Heart left ventricle (tissue), 16 donors: ENCODE measurements at regions not wholly inside any gene's neighbourhood (a gene's known extent, or its start where the extent isn't known, plus 50 kb on each side); places are given as distances from the start of the nearest gene placed in this dataset.

Experiments used
- ATAC-seq, 4 donors: fragments of 200-7000 bp; cut with Tn5 transposase; one replicate each; pipeline ENCODE4 v1.9.1; 2020 to 2022; ENCODE audit warnings: moderate library complexity in 4 of 4, mild to moderate bottlenecking in 3 of 4, moderate number of reproducible peaks in 1 of 4
- DNase-seq, 5 donors: peaks; one replicate each; pipeline ENCODE4 v3.0.0-alpha.2; 2020
- H3K27ac ChIP-seq, 12 donors: fragments of 200-600 bp; sonication (generic) in 4 of 12; one replicate each; pipeline versions ENCODE4 v1.5.0 to v1.8.0; 2016 to 2022; ENCODE audit warnings: mild to moderate bottlenecking in 2 of 12
- H3K27me3 ChIP-seq, 9 donors: fragments of 200-600 bp; sonication (generic) in 2 of 9; one replicate each; pipeline versions ENCODE4 v1.5.1 to v1.8.0; 2016 to 2022; ENCODE audit warnings: mild to moderate bottlenecking in 3 of 9
- H3K36me3 ChIP-seq, 9 donors: fragments of 200-600 bp; sonication (generic) in 2 of 9; one replicate each; pipeline versions ENCODE4 v1.5.0 to v1.8.0; 2018 to 2022; ENCODE audit warnings: mild to moderate bottlenecking in 2 of 9
- H3K4me1 ChIP-seq, 12 donors: fragments of 200-600 bp; sonication (generic) in 4 of 12; one replicate each; pipeline versions ENCODE4 v1.5.0 to v1.8.0; 2016 to 2022; ENCODE audit warnings: mild to moderate bottlenecking in 3 of 12
- H3K4me3 ChIP-seq, 12 donors: fragments of 200-600 bp; sonication (generic) in 4 of 12; one replicate each; pipeline versions ENCODE4 v1.5.0 to v1.8.0; 2017 to 2022; ENCODE audit warnings: mild to moderate bottlenecking in 9 of 12, moderate library complexity in 4 of 12
- H3K9me3 ChIP-seq, 12 donors: fragments of 200-600 bp; sonication (generic) in 4 of 12; one replicate each; pipeline versions ENCODE4 v1.5.0 to v1.8.0; 2016 to 2022; ENCODE audit warnings: mild to moderate bottlenecking in 1 of 12
- POLR2A ChIP-seq, 2 donors: fragments of 450-650 bp; IDR thresholded peaks; one replicate each; pipeline ENCODE4 v1.6.1; 2017; ENCODE audit warnings: antibody characterized with exemption in 2 of 2, mild to moderate bottlenecking in 2 of 2, moderate library complexity in 2 of 2
- WGBS, 4 donors: extraction: QIAGEN DNeasy Blood & Tissue Kit in 2 of 4; methylation state at CpG; one replicate each; pipeline versions ENCODE4 v1.1.5 to v1.1.7; 2013 to 2018; 5-methylcytosine and 5-hydroxymethylcytosine counted together
- intact Hi-C, 10 donors: fragments of 100-400 bp; cut with DNase I; formaldehyde crosslinking; loops; one replicate each; pipeline versions ENCODE4 v1.11.1 to v1.14.2; 2022
- TF ChIP-seq, protein P1 (sequence below), 12 donors: fragments of 200-600 bp; sonication (generic) in 4 of 12; IDR thresholded peaks; one replicate each; pipeline versions ENCODE4 v1.5.0 to v1.8.0; 2018 to 2022; ENCODE audit warnings: antibody characterized with exemption in 12 of 12, mild to moderate bottlenecking in 5 of 12
- donor health status: ischemic (EF 13 %, LVEDD 7.1; RV severe dilation, severe dysfunction).
- donor health status: healthy with polysubstance abuse.
- donor health status: DM: no; HTN: yes; CAD: no.
- donor health status: DM: no; HTN: no; CAD: no.
- donor health status: ischemic (EF 25% LVEDD 6.9; RV normal size, moderate dysfunction).
- donor health status: ischemic (EF 25% LVEDD 5.7; RV mildly dilated, moderate dysfunction).
- donor health status: healthy.
- donor health status: DM: yes; HTN: yes; CAD: no.
- donor health status: ischemic (EF 35%, LVEDD 5.7; RV mildly dilated, moderate dysfunction).
- donor health status: nonischemic (EF 11% LVEDD 7.7; RV severe dilation, severe dysfunction).
- donor health status: DM: yes; HTN: yes; CAD: no.
- donor health status: PGD.
- donor health status: ischemic (EF 29% LVEDD 5.4; RV normal size, mild dysfunction).
- donor health status: nonischemic (EF 23%, LVEDD 6.1; RV moderate dilation, normal function).

DNA sequence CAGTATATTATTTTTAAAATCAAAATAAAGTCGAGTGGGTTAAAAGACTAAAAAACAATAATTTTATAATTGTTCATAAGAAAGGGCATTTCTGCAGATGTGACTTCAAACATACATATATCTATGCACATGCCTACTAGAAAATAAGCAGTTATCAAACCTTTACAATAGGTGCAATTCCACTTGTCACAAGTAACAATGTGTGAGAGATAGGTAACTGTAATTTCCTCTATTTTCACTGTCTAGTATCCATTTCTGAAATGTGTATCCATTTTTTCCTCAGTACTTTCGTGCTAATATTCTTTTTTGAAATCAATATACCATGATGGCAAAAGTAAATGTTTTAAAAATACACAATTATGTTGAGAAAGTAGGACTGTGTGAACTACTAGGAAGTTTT is 96.9 kb upstream of the GNAI1 start:
- Histone ChIP-seq H3K9me3 (no peaks in the 10 kb centered on the region), H3K4me3 (no peak overlapping the region), H3K27me3 (no peaks in the 10 kb centered on the region), H3K36me3 (no peaks in the 10 kb centered on the region), H3K4me1 (no peaks in the 10 kb centered on the region), H3K27ac (no peak overlapping the region)
- DNase-seq (no peak), ATAC-seq (no peak)
- TF ChIP-seq POLR2A (IDR thresholded peaks at IDR 0.05), result no peak
- TF ChIP-seq, protein P1, sequence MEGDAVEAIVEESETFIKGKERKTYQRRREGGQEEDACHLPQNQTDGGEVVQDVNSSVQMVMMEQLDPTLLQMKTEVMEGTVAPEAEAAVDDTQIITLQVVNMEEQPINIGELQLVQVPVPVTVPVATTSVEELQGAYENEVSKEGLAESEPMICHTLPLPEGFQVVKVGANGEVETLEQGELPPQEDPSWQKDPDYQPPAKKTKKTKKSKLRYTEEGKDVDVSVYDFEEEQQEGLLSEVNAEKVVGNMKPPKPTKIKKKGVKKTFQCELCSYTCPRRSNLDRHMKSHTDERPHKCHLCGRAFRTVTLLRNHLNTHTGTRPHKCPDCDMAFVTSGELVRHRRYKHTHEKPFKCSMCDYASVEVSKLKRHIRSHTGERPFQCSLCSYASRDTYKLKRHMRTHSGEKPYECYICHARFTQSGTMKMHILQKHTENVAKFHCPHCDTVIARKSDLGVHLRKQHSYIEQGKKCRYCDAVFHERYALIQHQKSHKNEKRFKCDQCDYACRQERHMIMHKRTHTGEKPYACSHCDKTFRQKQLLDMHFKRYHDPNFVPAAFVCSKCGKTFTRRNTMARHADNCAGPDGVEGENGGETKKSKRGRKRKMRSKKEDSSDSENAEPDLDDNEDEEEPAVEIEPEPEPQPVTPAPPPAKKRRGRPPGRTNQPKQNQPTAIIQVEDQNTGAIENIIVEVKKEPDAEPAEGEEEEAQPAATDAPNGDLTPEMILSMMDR (IDR thresholded peaks at IDR 0.05), result no peak
- intact Hi-C loops, result no loop called here
- 65 to 83% (median 71%) methylated on average over 2 of the region's 2 CpGs for WGBS, 4 donors

DNA sequence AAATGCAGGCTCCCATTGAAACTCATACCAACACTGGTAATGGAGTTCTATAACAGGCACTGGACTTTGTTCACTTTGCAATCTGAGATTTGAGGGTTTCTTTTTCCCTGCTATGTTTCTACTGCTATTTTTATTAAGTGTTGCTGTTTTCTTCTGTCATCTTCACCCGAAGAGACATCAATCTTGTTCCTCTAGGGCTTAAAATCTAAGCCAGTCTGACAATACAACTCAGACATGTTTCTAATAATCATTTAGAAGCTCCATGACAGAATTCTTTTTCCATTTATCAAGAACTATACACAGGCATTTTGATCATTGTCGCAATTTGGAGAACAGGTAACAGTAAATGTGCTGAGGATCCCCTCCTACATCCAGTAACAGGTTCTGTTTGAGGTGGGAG is 98.5 kb upstream of the GNAI1 start:
- TF ChIP-seq POLR2A (IDR thresholded peaks at IDR 0.05), result no peak
- TF ChIP-seq, protein P1 (IDR thresholded peaks at IDR 0.05), result no peak
- Histone ChIP-seq H3K4me1 (no peaks in the 10 kb centered on the region), H3K36me3 (no peaks in the 10 kb centered on the region), H3K27me3 (no peaks in the 10 kb centered on the region), H3K9me3 (no peaks in the 10 kb centered on the region), H3K27ac (no peak overlapping the region), H3K4me3 (no peak overlapping the region)
- intact Hi-C loops, result no loop called here
- ATAC-seq (no peak), DNase-seq (no peak)
- WGBS, 4 donors, result 63 to 72% (median 68%) methylated on average over 2 of the region's 2 CpGs

DNA sequence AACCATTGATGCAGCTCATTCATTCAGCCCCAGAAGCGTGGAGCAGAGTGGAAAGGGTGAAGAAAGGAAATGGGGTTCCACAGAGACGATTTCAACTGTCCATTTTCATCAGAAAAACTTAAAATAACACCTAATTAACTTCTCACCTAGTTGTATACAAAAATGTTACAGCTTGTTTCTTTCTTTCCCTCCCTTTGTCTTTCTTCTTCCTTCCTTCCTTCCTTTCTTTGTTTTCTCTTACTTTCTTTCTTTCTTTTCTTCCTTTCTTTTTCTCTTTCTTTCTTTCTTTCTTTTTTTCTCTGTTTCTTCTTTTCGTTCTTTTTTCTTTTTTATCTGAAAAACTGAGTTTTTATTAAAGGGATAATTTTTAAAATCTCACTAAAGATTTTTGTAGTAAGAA is 105.9 kb upstream of the GNAI1 start:
- DNase-seq, result no peak
- H3K27ac ChIP-seq, result no peak overlapping the region
- H3K36me3 ChIP-seq, result no peaks in the 10 kb centered on the region
- peaks cover 0 to 14% (median 0%) of the 10 kb centered on the region in 12 donors for H3K9me3 ChIP-seq
- no peak for TF ChIP-seq POLR2A (IDR thresholded peaks at IDR 0.05)
- TF ChIP-seq, protein P1 (IDR thresholded peaks at IDR 0.05), result no peak
- H3K4me1 ChIP-seq, result no peaks in the 10 kb centered on the region
- ATAC-seq, result no peak
- H3K27me3 ChIP-seq, result no peaks in the 10 kb centered on the region
- intact Hi-C loops, result no loop called here
- WGBS, 4 donors, result 69 to 80% (median 77%) methylated on average over 3 of the region's 3 CpGs
- H3K4me3 ChIP-seq, result no peak overlapping the region

DNA sequence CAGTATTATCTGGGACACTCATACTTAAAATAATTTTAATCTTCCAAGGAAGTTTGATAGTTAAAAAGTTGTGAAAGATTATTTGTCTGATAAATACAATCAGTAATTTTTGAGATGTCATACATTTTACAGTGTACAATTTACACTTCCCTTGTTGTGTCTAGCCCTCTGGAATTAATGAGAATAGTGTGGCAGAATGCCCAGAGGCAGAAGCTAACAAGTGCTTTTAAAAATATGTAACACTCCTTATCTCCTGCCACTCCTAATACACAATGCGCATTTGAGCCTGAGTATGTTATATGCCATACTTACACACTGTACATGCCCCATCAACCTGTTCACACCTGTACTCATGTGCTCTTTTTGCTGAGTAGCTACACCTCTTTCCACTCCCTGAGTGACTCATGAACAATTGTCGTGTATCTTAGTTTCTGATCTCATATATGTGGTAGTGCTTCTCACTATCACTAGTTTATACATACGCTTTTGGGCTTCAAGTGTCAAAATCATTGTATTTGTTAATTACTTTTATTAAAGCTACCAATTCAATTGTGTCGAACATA is 106.9 kb upstream of the GNAI1 start:
- no peak for ATAC-seq
- intact Hi-C loops, result no loop called here

More for the DNA sequence above, 106.9 kb upstream of the GNAI1 start:
- H3K4me1 ChIP-seq, result no peaks in the 10 kb centered on the region
- no peaks in the 10 kb centered on the region for H3K27me3 ChIP-seq
- no peak for TF ChIP-seq POLR2A (IDR thresholded peaks at IDR 0.05)
- TF ChIP-seq, protein P1 (IDR thresholded peaks at IDR 0.05), result no peak
- no peak overlapping the region for H3K4me3 ChIP-seq
- no peak overlapping the region for H3K27ac ChIP-seq
- 63 to 67% (median 66%) methylated on average over 4 of the region's 4 CpGs for WGBS, 4 donors
- H3K36me3 ChIP-seq, result no peaks in the 10 kb centered on the region
- peaks cover 0 to 18% (median 0%) of the 10 kb centered on the region in 12 donors for H3K9me3 ChIP-seq
- DNase-seq, result no peak
